D721Med (cell line): ENCODE measurements at regions not wholly inside any gene's neighbourhood (a gene's known extent, or its start where the extent isn't known, plus 50 kb on each side); places are given as distances from the start of the nearest gene placed in this dataset.

ENCODE experiments used
- DNase-seq: peaks from one replicate; pipeline ENCODE4 v3.0.0; 2011; ENCODE audit warnings: low spot score; ENCODE audit not compliant: insufficient read length
- FAIRE-seq: peaks from 2 replicates; lab custom pipeline; 2011; peaks lifted over from hg19 to GRCh38; lab: Jason Lieb, UNC
- TF ChIP-seq, protein P1 (sequence below): IDR thresholded peaks from 2 replicates; pipeline ENCODE4 v1.5.1; 2012; ENCODE audit warnings: mild to moderate bottlenecking, control low read depth; ENCODE audit not compliant: insufficient read depth; ENCODE audit errors: missing control alignments

- DNase-seq = no peak
- TF ChIP-seq, protein P1, sequence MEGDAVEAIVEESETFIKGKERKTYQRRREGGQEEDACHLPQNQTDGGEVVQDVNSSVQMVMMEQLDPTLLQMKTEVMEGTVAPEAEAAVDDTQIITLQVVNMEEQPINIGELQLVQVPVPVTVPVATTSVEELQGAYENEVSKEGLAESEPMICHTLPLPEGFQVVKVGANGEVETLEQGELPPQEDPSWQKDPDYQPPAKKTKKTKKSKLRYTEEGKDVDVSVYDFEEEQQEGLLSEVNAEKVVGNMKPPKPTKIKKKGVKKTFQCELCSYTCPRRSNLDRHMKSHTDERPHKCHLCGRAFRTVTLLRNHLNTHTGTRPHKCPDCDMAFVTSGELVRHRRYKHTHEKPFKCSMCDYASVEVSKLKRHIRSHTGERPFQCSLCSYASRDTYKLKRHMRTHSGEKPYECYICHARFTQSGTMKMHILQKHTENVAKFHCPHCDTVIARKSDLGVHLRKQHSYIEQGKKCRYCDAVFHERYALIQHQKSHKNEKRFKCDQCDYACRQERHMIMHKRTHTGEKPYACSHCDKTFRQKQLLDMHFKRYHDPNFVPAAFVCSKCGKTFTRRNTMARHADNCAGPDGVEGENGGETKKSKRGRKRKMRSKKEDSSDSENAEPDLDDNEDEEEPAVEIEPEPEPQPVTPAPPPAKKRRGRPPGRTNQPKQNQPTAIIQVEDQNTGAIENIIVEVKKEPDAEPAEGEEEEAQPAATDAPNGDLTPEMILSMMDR = no peak
- FAIRE-seq = no peak
Observed at GRCh38 chr18:4641771-4642368, 186.8 kb upstream of the DLGAP1 start.

- TF ChIP-seq, protein P1 = no peak
- FAIRE-seq (no peak), DNase-seq (no peak)
Observed at GRCh38 chr18:4640349-4641012, 185.4 kb upstream of the DLGAP1 start.

DNA sequence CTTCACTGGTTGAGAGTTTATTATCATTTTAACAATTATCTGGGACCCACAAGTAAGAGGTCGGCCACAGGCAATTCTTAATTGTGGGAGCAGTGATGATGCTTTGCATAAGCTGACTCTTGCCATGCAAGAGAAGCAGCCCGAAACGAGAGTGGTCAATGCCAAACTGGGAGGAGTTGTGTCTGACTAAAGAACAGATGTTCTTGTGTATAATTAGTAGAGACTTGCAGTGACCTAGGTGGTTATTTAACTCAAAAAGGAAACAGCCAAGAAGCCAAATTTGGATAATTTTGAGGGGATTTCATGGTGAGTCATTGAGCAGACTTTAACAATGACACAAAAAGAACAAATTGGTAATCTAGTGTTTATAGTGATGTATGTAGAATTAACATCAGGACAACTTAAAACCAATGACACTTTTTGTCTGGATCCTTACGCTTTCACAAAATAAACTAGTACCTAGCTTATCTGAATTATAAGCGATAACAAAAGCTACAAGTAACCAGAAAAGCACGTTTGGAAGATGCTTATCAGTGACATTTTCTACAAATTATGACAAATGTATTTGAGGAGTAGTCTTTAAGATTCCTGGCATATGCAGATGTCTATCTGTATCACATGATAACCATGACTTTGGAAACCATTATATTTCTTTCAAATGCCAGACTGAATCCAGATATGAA is 184.7 kb upstream of the DLGAP1 start:
- FAIRE-seq = no peak
- TF ChIP-seq, protein P1 = no peak
- no peak for DNase-seq

- TF ChIP-seq, protein P1 = no peak
- DNase-seq = no peak
- no peak for FAIRE-seq
Observed at GRCh38 chr18:4638680-4639079, 183.6 kb upstream of the DLGAP1 start.

DNA sequence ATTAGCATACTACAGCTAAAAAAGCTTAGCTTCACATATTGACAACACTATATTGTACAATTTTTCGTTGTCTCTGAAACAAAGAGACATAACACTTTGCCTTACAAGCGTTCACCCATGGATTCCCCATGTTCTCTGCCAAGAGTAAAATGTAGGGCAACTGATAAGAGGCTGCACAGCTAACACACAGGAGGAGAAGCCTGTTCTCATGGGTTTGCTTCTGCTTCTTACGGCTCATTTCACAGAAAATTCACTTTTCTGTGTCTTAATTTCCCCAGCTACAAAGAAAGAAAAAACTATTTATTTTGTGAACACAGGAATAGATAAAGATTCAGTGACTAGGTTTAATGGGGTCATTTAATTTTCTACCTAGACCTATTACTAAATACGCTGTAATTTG is 182.8 kb upstream of the DLGAP1 start:
- TF ChIP-seq, protein P1 = no peak
- FAIRE-seq = no peak
- DNase-seq = no peak

DNA sequence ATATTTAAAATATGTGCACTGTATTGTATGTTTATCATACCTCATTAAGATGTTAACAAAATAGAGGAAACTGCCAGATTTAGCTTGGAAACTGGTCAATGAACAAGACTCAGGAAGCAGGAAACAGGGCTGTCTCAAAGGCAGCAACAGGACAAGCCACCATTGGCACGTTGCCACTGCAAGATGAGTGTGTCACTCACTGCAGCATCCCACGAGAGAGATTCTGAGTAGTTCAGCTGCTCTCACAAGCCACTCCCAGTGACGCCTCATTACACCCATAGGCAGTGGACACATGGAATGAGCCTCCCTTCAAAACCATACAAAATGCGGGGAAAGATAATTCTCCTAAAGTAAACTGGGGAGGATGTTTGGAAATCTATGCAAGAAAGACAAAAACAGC is 181.9 kb upstream of the DLGAP1 start:
- FAIRE-seq (no peak), DNase-seq (no peak)
- TF ChIP-seq, protein P1 = no peak

- DNase-seq = no peak
- TF ChIP-seq, protein P1 = no peak
- no peak for FAIRE-seq
Observed at GRCh38 chr18:4631239-4631638, 176.1 kb upstream of the DLGAP1 start.
